Endothelial cell of umbilical vein (primary cell): ENCODE measurements at regions not wholly inside any gene's neighbourhood (a gene's known extent, or its start where the extent isn't known, plus 50 kb on each side); places are given as distances from the start of the nearest gene placed in this dataset.

Experiments
- BruUV-seq: library from RNA; stranded (reverse); fragments of 400-500 nt; replicated peaks from 2 replicates; lab custom pipeline; 2021; lab: Mats Ljungman, UMichigan
- CTCF ChIA-PET: fragments of 300-600, 350-600 bp; sonication (Branson Sonifier 250); formaldehyde crosslinking; loops from one replicate; lab custom pipeline; 2021; ENCODE audit warnings: antibody characterized with exemption, inconsistent platforms; lab: Charles Lee
- POLR2A ChIA-PET: fragments of 300-600, 350-600 bp; sonication (Branson Sonifier 250); formaldehyde crosslinking; loops from one replicate; lab custom pipeline; 2021; ENCODE audit warnings: antibody characterized with exemption, inconsistent platforms; lab: Charles Lee
- DNase-seq: peaks from one replicate; pipeline ENCODE4 v3.0.0-alpha.2; 2011; ENCODE audit warnings: low read depth, low spot score
- FAIRE-seq: peaks from 2 replicates; lab custom pipeline; 2011; peaks lifted over from hg19 to GRCh38; lab: Jason Lieb, UNC
- H2AFZ ChIP-seq: 2 replicates; pipeline ENCODE4 v1.6.0; 2012; ENCODE audit warnings: low read depth, low read length, control low read depth, inconsistent platforms
- H3K27ac ChIP-seq: 2 replicates; pipeline ENCODE4 v1.5.1; 2011; ENCODE audit warnings: low read depth, mild to moderate bottlenecking, control low read depth, low read length, moderate library complexity; ENCODE audit not compliant: insufficient read depth
- H3K27me3 ChIP-seq, 2 experiments: 2 replicates each; pipeline versions ENCODE4 v1.6.0 to v1.6.1; 2011; ENCODE audit warnings: low read length in 2 of 2, mixed read lengths in 1 of 2; ENCODE audit not compliant: control insufficient read depth in 2 of 2, insufficient read depth in 2 of 2
- H3K36me3 ChIP-seq, 2 experiments: 2 replicates in 1 of 2; 3 replicates in 1 of 2; pipeline ENCODE4 v1.5.1; 2011; ENCODE audit warnings: low read length in 2 of 2, mild to moderate bottlenecking in 1 of 2, moderate library complexity in 1 of 2; ENCODE audit not compliant: control insufficient read depth in 2 of 2, insufficient read depth in 2 of 2; ENCODE audit errors: extremely low read depth in 1 of 2
- H3K4me1 ChIP-seq: 3 replicates; pipeline ENCODE4 v1.5.1; 2011; ENCODE audit warnings: mild to moderate bottlenecking, low read length; ENCODE audit not compliant: control insufficient read depth, insufficient read depth; ENCODE audit errors: extremely low read depth
- H3K4me2 ChIP-seq: 2 replicates; pipeline ENCODE4 v1.6.1; 2011; ENCODE audit warnings: low read length, control low read depth, mixed read lengths; ENCODE audit not compliant: insufficient read depth
- H3K4me3 ChIP-seq, 3 experiments: fragments of 200-600 bp in 1 of 3; sonication (generic), shearing (Covaris generic) in 1 of 3; replicated peaks in 1 of 3; 2 replicates each; pipeline ENCODE4 v1.5.1; 2011 to 2016; ENCODE audit warnings: control low read depth in 3 of 3, low read length in 3 of 3, mild to moderate bottlenecking in 2 of 3, inconsistent platforms in 1 of 3, low read depth in 1 of 3, moderate library complexity in 1 of 3; ENCODE audit not compliant: insufficient read depth in 1 of 3
- H3K79me2 ChIP-seq: 2 replicates; pipeline ENCODE4 v1.6.0; 2012; ENCODE audit warnings: low read length, inconsistent platforms; ENCODE audit not compliant: control insufficient read depth, insufficient read depth
- H3K9ac ChIP-seq: replicated peaks from 2 replicates; pipeline ENCODE3; 2011; ENCODE audit warnings: low read length, control low read depth; ENCODE audit not compliant: insufficient read depth; ENCODE audit errors: extremely low read depth
- H3K9me1 ChIP-seq: replicated peaks from 3 replicates; pipeline ENCODE4 v1.6.0; 2011; ENCODE audit warnings: mild to moderate bottlenecking, low read length; ENCODE audit not compliant: control insufficient read depth, insufficient read depth; ENCODE audit errors: extremely low read depth
- H3K9me3 ChIP-seq: replicated peaks from 2 replicates; pipeline ENCODE4 v1.5.1; 2012; ENCODE audit warnings: low read length, inconsistent platforms; ENCODE audit not compliant: control insufficient read depth, insufficient read depth
- H4K20me1 ChIP-seq: replicated peaks from 2 replicates; pipeline ENCODE3; 2011; ENCODE audit warnings: mild to moderate bottlenecking, low read length; ENCODE audit not compliant: control insufficient read depth, insufficient read depth; ENCODE audit errors: extremely low read depth
- CTCF ChIP-seq, 2 donors: IDR thresholded peaks; 1 replicate in 1 of 2; 2 replicates in 1 of 2; pipeline ENCODE4 v1.5.1; 2011; ENCODE audit warnings: low read length in 2 of 2, mild to moderate bottlenecking in 2 of 2, moderate library complexity in 2 of 2, control low read depth in 1 of 2, inconsistent platforms in 1 of 2, low read depth in 1 of 2; ENCODE audit not compliant: insufficient read depth in 1 of 2; ENCODE audit errors: extremely low read depth in 1 of 2
- FOS ChIP-seq: IDR thresholded peaks from 2 replicates; pipeline ENCODE4 v1.6.1; 2011; ENCODE audit warnings: mild to moderate bottlenecking, low read length, moderate library complexity, borderline replicate concordance; ENCODE audit not compliant: insufficient read depth
- GATA2 ChIP-seq: IDR thresholded peaks from 2 replicates; pipeline ENCODE4 v1.7.0; 2011; ENCODE audit warnings: low read depth, mild to moderate bottlenecking, moderate library complexity, mixed read lengths, low read length; ENCODE audit not compliant: insufficient read length, insufficient read depth
- JUN ChIP-seq: IDR thresholded peaks from 2 replicates; pipeline ENCODE4 v1.6.1; 2011; ENCODE audit warnings: borderline replicate concordance, low read depth; ENCODE audit not compliant: insufficient read length, insufficient read depth
- MAX ChIP-seq: IDR thresholded peaks from 2 replicates; pipeline ENCODE4 v1.6.1; 2011; ENCODE audit not compliant: insufficient read depth, insufficient read length
- MYC ChIP-seq: IDR thresholded peaks from one replicate; pipeline ENCODE4 v1.6.1; 2011; ENCODE audit warnings: mild to moderate bottlenecking, low read depth, low read length
- POLR2A ChIP-seq: IDR thresholded peaks from 2 replicates; pipeline ENCODE4 v1.6.1; 2012; ENCODE audit warnings: low read depth, mild to moderate bottlenecking, control low read depth, low read length
- dilution Hi-C: fragments of 300-500 bp; cut with MboI; formaldehyde crosslinking; loops from one replicate; pipeline ENCODE4 v1.15.0; 2019; ENCODE audit warnings: low sequenced_read_pairs; ENCODE audit not compliant: extremely low pct_ligation_motif_present
- intact Hi-C: fragments of 100-400 bp; cut with micrococcal nuclease; formaldehyde crosslinking; loops from one replicate; pipeline ENCODE4 v1.10.0; 2022

GRCh38 chr14:53391631-53392285, 238.6 kb upstream of the DDHD1 start:
- DNase-seq (peak; percentile 9), FAIRE-seq (peak; percentile 44)
- Histone ChIP-seq H4K20me1 (no peaks in the 10 kb centered on the region), H3K4me3 (no peak overlapping the region), H3K9me3 (peaks cover 2% of the 10 kb centered on the region), H3K4me1 (peaks cover 13% of the 10 kb centered on the region), H3K27ac (no peak overlapping the region), H3K9ac (no peak overlapping the region), H3K4me2 (no peak overlapping the region), H2AFZ (peak overlapping the region; percentile 63), H3K27me3 (no peaks in the 10 kb centered on the region), H3K36me3 (no peaks in the 10 kb centered on the region), H3K9me1 (no peaks in the 10 kb centered on the region), H3K79me2 (no peaks in the 10 kb centered on the region)
- intact Hi-C loops, result no loop called here
- CTCF ChIA-PET, result interaction anchor here (0.5 to 1.5 kb wide), 5 partner anchors 8 to 96 kb away, joined by 3 to 6 read pairs (median 3); no protein-coding TSS in a partner anchor
- POLR2A ChIA-PET, result no interaction called here
- BruUV-seq, result no TSS peak
- dilution Hi-C loops, result no loop called here
- TF ChIP-seq POLR2A (no peak), MYC (no peak), MAX (no peak), CTCF (IDR thresholded peaks at IDR 0.05; ENCODE audit: extremely low read depth in 1 of 2, insufficient read depth in 1 of 2, low read depth in 1 of 2, low read length in 2 of 2) (no peak), FOS (peak; percentile 88), JUN (no peak), GATA2 (peak; percentile 88)
